Thyroid gland (tissue), 4 donors: ENCODE measurements at regions not wholly inside any gene's neighbourhood (a gene's known extent, or its start where the extent isn't known, plus 50 kb on each side); places are given as distances from the start of the nearest gene placed in this dataset.

Experiments
- DNase-seq, 2 donors: peaks; one replicate each; pipeline ENCODE4 v3.0.0-alpha.2; 2019
- H3K27ac ChIP-seq, 3 donors: fragments of 200-600 bp; sonication (generic); 1 replicate in 2 of 3; 2 replicates in 1 of 3; pipeline ENCODE4 v1.5.1; 2016 to 2019; ENCODE audit warnings: mild to moderate bottlenecking in 1 of 3, moderate library complexity in 1 of 3
- H3K27me3 ChIP-seq: fragments of 200-600 bp; sonication (generic); one replicate; pipeline ENCODE4 v1.5.1; 2019
- H3K36me3 ChIP-seq, 2 donors: fragments of 200-600 bp; sonication (generic); one replicate each; pipeline ENCODE4 v1.5.1; 2016 to 2019
- H3K4me1 ChIP-seq, 2 donors: fragments of 200-600 bp; sonication (generic); one replicate each; pipeline ENCODE4 v1.5.1; 2017 to 2019
- H3K4me3 ChIP-seq, 3 donors: fragments of 200-600 bp; sonication (generic); replicated peaks in 1 of 3; 1 replicate in 2 of 3; 2 replicates in 1 of 3; pipeline ENCODE4 v1.5.1; 2016; ENCODE audit warnings: mild to moderate bottlenecking in 1 of 3
- H3K9me3 ChIP-seq: fragments of 200-600 bp; sonication (generic); one replicate; pipeline ENCODE4 v1.5.1; 2017
- CTCF ChIP-seq, 6 experiments: fragments of 200-600 bp in 3 of 6; fragments of 450-650 bp in 3 of 6; sonication (generic) in 3 of 6; IDR thresholded peaks; one replicate each; pipeline ENCODE4 v1.5.1; 2016 to 2019; ENCODE audit warnings: antibody characterized with exemption in 6 of 6, mild to moderate bottlenecking in 2 of 6, inconsistent platforms in 1 of 6, moderate library complexity in 1 of 6
- POLR2A ChIP-seq, 2 donors: fragments of 450-650 bp; IDR thresholded peaks; one replicate each; pipeline ENCODE4 v1.6.1; 2017; ENCODE audit warnings: antibody characterized with exemption in 2 of 2, mild to moderate bottlenecking in 2 of 2, moderate library complexity in 1 of 2
- WGBS, 2 donors: methylation state at CpG; one replicate each; pipeline ENCODE4 v1.1.5; 2017; 5-methylcytosine and 5-hydroxymethylcytosine counted together
- intact Hi-C: fragments of 100-400 bp; cut with DNase I; formaldehyde crosslinking; loops from one replicate; pipeline ENCODE4 v1.15.1; 2023

- no peaks in the 10 kb centered on the region for H3K4me1 ChIP-seq
Measured at GRCh38 chr11:127693686-127694085, 693.1 kb upstream of the KIRREL3 start.

GRCh38 chr11:127683321-127683720 is 682.8 kb upstream of the KIRREL3 start:
- Histone ChIP-seq H3K27ac (no peak overlapping the region), H3K4me3 (no peak overlapping the region), H3K27me3 (no peaks in the 10 kb centered on the region), H3K9me3 (no peaks in the 10 kb centered on the region), H3K4me1 (no peaks in the 10 kb centered on the region), H3K36me3 (no peaks in the 10 kb centered on the region)
- WGBS, 2 donors: 80 to 89% methylated on average over 4 of the region's 4 CpGs
- DNase-seq: no peak
- TF ChIP-seq CTCF (IDR thresholded peaks at IDR 0.05) (no peak), POLR2A (IDR thresholded peaks at IDR 0.05) (no peak)
- intact Hi-C loops: no loop called here

More at GRCh38 chr11:127693686-127694085, 693.1 kb upstream of the KIRREL3 start:
- no peak for TF ChIP-seq CTCF (IDR thresholded peaks at IDR 0.05)
- no peak for TF ChIP-seq POLR2A (IDR thresholded peaks at IDR 0.05)
- Histone ChIP-seq H3K27ac (no peak overlapping the region), H3K27me3 (no peaks in the 10 kb centered on the region), H3K4me3 (no peak overlapping the region), H3K36me3 (no peaks in the 10 kb centered on the region), H3K9me3 (no peaks in the 10 kb centered on the region)
- 35 to 41% methylated on average over 3 of the region's 3 CpGs for WGBS, 2 donors
- peak; percentile 27 to 28 for DNase-seq
- intact Hi-C loops: no loop called here

- Histone ChIP-seq H3K4me3 (no peak overlapping the region), H3K27ac (no peak overlapping the region), H3K9me3 (no peaks in the 10 kb centered on the region), H3K27me3 (no peaks in the 10 kb centered on the region), H3K36me3 (no peaks in the 10 kb centered on the region), H3K4me1 (peaks cover 8 to 9% of the 10 kb centered on the region in 2 donors)
- 80 to 83% methylated on average over 8 of the region's 8 CpGs for WGBS, 2 donors
- TF ChIP-seq CTCF (IDR thresholded peaks at IDR 0.05): no peak
- no peak for TF ChIP-seq POLR2A (IDR thresholded peaks at IDR 0.05)
- no peak for DNase-seq
- intact Hi-C loops: no loop called here
Measured at GRCh38 chr11:127679816-127680545, 679.4 kb upstream of the KIRREL3 start.

- 83 to 87% methylated on average over 2 of the region's 2 CpGs for WGBS, 2 donors
- TF ChIP-seq POLR2A (IDR thresholded peaks at IDR 0.05) (no peak), CTCF (IDR thresholded peaks at IDR 0.05) (no peak)
Measured at GRCh38 chr11:127678631-127679030, 678.1 kb upstream of the KIRREL3 start.

GRCh38 chr11:127677660-127678425 is 677.3 kb upstream of the KIRREL3 start:
- Histone ChIP-seq H3K27ac (no peak overlapping the region), H3K27me3 (no peaks in the 10 kb centered on the region), H3K9me3 (no peaks in the 10 kb centered on the region), H3K4me1 (peaks cover 8 to 10% of the 10 kb centered on the region in 2 donors), H3K4me3 (no peak overlapping the region), H3K36me3 (no peaks in the 10 kb centered on the region)
- no peak for TF ChIP-seq CTCF (IDR thresholded peaks at IDR 0.05)
- no peak for TF ChIP-seq POLR2A (IDR thresholded peaks at IDR 0.05)
- intact Hi-C loops: no loop called here
- 95 to 97% methylated on average over 4 of the region's 4 CpGs for WGBS, 2 donors
- DNase-seq: no peak

More at GRCh38 chr11:127678631-127679030, 678.1 kb upstream of the KIRREL3 start:
- intact Hi-C loops: no loop called here
- no peaks in the 10 kb centered on the region for H3K27me3 ChIP-seq
- no peak overlapping the region for H3K27ac ChIP-seq
- H3K36me3 ChIP-seq: no peaks in the 10 kb centered on the region
- no peaks in the 10 kb centered on the region for H3K9me3 ChIP-seq
- peaks cover 8 to 10% of the 10 kb centered on the region in 2 donors for H3K4me1 ChIP-seq
- H3K4me3 ChIP-seq: no peak overlapping the region
- no peak for DNase-seq
